NCI-H1436 treated with DMSO at 0.1 percent for 48 hours (cell line): ENCODE measurements at regions not wholly inside any gene's neighbourhood (a gene's known extent, or its start where the extent isn't known, plus 50 kb on each side); places are given as distances from the start of the nearest gene placed in this dataset.
A peak's percentile ranks its signal among the peaks of the same experiment; 100 is the strongest.

Experiments used
- DNase-seq: peaks from one replicate; lab custom pipeline; 2025; lab: John Stamatoyannopoulos, UW

- no peak for DNase-seq
Measured at GRCh38 chr7:17176371-17177032, 122.0 kb upstream of the AHR start.

- no peak for DNase-seq
Measured at GRCh38 chr7:17178545-17178944, 119.9 kb upstream of the AHR start.

- DNase-seq = no peak
Measured at GRCh38 chr7:17181482-17181881, 117.0 kb upstream of the AHR start.

GRCh38 chr7:17183630-17184328 lies 114.7 kb upstream of the AHR start:
- DNase-seq = peak; percentile 6

GRCh38 chr7:17184805-17185689 lies 113.4 kb upstream of the AHR start:
- DNase-seq = no peak

GRCh38 chr7:17185690-17186070 lies 112.8 kb upstream of the AHR start:
- no peak for DNase-seq

GRCh38 chr7:17186745-17187530 lies 111.5 kb upstream of the AHR start:
- DNase-seq = no peak

- no peak for DNase-seq
Measured at GRCh38 chr7:17194656-17195055, 103.8 kb upstream of the AHR start.

GRCh38 chr7:17195576-17195975 lies 102.9 kb upstream of the AHR start:
- no peak for DNase-seq

GRCh38 chr7:17205910-17206309 lies 92.5 kb upstream of the AHR start:
- no peak for DNase-seq

- no peak for DNase-seq
Measured at GRCh38 chr7:17206349-17206905, 92.0 kb upstream of the AHR start.

GRCh38 chr7:17207220-17207619 lies 91.2 kb upstream of the AHR start:
- DNase-seq = no peak

- no peak for DNase-seq
Measured at GRCh38 chr7:17209101-17209500, 89.4 kb upstream of the AHR start.

- DNase-seq = no peak
Measured at GRCh38 chr7:17211307-17211836, 87.1 kb upstream of the AHR start.

- DNase-seq = no peak
Measured at GRCh38 chr7:17212188-17212587, 86.3 kb upstream of the AHR start.

- no peak for DNase-seq
Measured at GRCh38 chr7:17227766-17228490, 70.5 kb upstream of the AHR start.

GRCh38 chr7:17229228-17229627 lies 69.2 kb upstream of the AHR start:
- no peak for DNase-seq

- no peak for DNase-seq
Measured at GRCh38 chr7:17230099-17230807, 68.2 kb upstream of the AHR start.

GRCh38 chr7:17233603-17234002 lies 64.8 kb upstream of the AHR start:
- no peak for DNase-seq

GRCh38 chr7:17234030-17234397 lies 64.4 kb upstream of the AHR start:
- DNase-seq = no peak
